ENCODE measurements at regions not wholly inside any gene's neighbourhood (a gene's known extent, or its start where the extent isn't known, plus 50 kb on each side); places are given as distances from the start of the nearest gene placed in this dataset.

DNA sequence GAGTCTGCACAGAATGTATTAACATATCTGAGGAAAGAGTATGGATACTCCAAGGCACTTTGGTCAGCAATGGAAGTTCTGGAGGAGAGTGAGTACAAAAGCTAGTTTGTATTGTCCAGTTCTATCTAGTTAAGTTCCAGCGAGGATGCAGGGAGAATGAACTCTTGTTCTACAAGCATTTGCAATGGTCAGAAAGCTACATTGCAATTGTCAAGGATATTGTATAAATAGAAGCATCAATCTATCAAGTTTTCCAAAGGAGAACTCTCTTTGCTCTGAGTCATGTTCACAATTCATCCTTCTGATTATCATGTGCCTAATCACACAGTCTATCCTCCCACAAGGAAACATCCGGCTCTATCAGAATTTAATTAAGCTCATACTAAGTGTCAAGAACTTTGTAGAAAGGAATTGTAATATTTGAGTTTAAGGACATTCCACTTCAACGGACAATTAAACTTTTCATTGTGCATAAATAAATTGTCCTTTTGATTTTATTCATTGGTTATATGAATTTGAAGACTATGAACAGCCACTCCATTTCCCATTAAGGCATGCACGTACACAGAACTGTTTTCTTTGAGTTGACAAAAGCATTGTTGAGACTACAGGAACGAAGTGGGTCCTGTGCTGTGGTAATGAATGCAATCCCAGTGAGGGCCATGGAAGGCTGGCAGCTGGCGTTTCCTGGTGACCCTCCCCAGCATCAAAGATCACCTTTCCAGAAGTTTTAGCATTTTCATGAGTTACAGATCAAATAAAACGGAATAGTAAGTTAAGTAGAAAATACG, 973.5 kb upstream of the GOT2 start:
- no peak for TF ChIP-seq POLR2A (IDR thresholded peaks at IDR 0.05; ENCODE audit: low read length)
- TF ChIP-seq GATA1 (IDR thresholded peaks at IDR 0.05; ENCODE audit: low read depth, low read length) = no peak
